C4-2B (cell line): ENCODE measurements at regions not wholly inside any gene's neighbourhood (a gene's known extent, or its start where the extent isn't known, plus 50 kb on each side); places are given as distances from the start of the nearest gene placed in this dataset.

Experiments used
- CTCF ChIP-seq: fragments of 450-650 bp; conservative IDR thresholded peaks from 2 replicates; pipeline ENCODE4 v1.5.1; 2017; ENCODE audit warnings: mild to moderate bottlenecking
- ZFX ChIP-seq: fragments of 450-650 bp; IDR thresholded peaks from 2 replicates; pipeline ENCODE4 v1.6.1; 2017

GRCh38 chr16:66295761-66296546 lies 70.5 kb upstream of the CDH5 start:
- TF ChIP-seq CTCF (no peak), ZFX (no peak)
